Loucy (cell line): ENCODE measurements at regions not wholly inside any gene's neighbourhood (a gene's known extent, or its start where the extent isn't known, plus 50 kb on each side); places are given as distances from the start of the nearest gene placed in this dataset.

Experiments
- EZH2phosphoT487 ChIP-seq: fragments of 200-600 bp; IDR thresholded peaks from 2 replicates; pipeline ENCODE4 v1.6.1; 2018; ENCODE audit warnings: antibody characterized with exemption, mild to moderate bottlenecking, moderate library complexity, borderline replicate concordance
- TF ChIP-seq, protein P1 (sequence below): fragments of 200-600 bp; sonication (generic); conservative IDR thresholded peaks from 2 replicates; pipeline ENCODE4 v1.5.1; 2014; ENCODE audit warnings: mild to moderate bottlenecking, antibody characterized with exemption, low read length

DNA sequence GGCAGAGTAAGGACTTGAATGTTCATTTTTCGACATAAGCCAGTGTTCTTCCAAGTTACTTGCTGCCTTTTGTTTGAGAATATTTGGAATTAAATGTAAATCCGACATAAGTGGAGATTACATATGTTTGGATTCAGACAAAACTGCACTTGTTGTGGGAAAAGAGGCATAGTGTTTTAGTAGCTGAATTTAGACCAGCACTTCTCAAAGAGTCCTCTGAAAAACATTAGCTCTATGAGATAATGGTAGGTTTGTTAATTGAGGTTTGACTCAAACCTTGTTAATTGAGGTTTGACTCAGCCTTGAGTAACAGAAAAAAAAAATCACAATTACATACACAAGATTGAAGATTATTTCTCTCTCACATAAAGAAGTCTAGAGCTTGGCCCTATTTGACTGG, 132.5 kb downstream of the NSUN3 start:
- no peak for TF ChIP-seq EZH2phosphoT487
- TF ChIP-seq, protein P1, sequence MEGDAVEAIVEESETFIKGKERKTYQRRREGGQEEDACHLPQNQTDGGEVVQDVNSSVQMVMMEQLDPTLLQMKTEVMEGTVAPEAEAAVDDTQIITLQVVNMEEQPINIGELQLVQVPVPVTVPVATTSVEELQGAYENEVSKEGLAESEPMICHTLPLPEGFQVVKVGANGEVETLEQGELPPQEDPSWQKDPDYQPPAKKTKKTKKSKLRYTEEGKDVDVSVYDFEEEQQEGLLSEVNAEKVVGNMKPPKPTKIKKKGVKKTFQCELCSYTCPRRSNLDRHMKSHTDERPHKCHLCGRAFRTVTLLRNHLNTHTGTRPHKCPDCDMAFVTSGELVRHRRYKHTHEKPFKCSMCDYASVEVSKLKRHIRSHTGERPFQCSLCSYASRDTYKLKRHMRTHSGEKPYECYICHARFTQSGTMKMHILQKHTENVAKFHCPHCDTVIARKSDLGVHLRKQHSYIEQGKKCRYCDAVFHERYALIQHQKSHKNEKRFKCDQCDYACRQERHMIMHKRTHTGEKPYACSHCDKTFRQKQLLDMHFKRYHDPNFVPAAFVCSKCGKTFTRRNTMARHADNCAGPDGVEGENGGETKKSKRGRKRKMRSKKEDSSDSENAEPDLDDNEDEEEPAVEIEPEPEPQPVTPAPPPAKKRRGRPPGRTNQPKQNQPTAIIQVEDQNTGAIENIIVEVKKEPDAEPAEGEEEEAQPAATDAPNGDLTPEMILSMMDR = no peak
